Breast epithelium (tissue), 3 donors: ENCODE measurements at regions not wholly inside any gene's neighbourhood (a gene's known extent, or its start where the extent isn't known, plus 50 kb on each side); places are given as distances from the start of the nearest gene placed in this dataset.
"Not testable (repeated sequence)": the region's sequence is repeated elsewhere in the genome, so short reads cannot be mapped to it uniquely, and the experiment has no call there.

ENCODE experiments used
- CTCF ChIP-seq, 3 donors: fragments of 450-650 bp; IDR thresholded peaks; one replicate each; pipeline ENCODE4 v1.5.1; 2016 to 2017; ENCODE audit warnings: antibody characterized with exemption in 3 of 3, mild to moderate bottlenecking in 3 of 3, moderate library complexity in 3 of 3
- POLR2AphosphoS5 ChIP-seq, 3 donors: sonication (generic); formaldehyde crosslinking; IDR thresholded peaks; one replicate each; pipeline ENCODE4 v1.6.1; 2017; ENCODE audit warnings: antibody characterized with exemption in 3 of 3

GRCh38 chr6:77251801-77252200, 211.5 kb downstream of the HTR1B start:
- not testable (repeated sequence) for TF ChIP-seq CTCF, POLR2AphosphoS5 (IDR thresholded peaks at IDR 0.05)
